Activated CD8-positive, alpha-beta T cell treated with anti-CD3 and anti-CD28 coated beads, Interleukin-2, amount 10 ng/mL, durations not matched to agents 7 days and 5 days (primary cell): ENCODE measurements at regions not wholly inside any gene's neighbourhood (a gene's known extent, or its start where the extent isn't known, plus 50 kb on each side); places are given as distances from the start of the nearest gene placed in this dataset.

Source experiments
- ATAC-seq: fragments of 150-1000 bp; cut with Tn5 transposase; one replicate; pipeline ENCODE4 v1.10.0; 2021; ENCODE audit warnings: moderate library complexity
- CTCF ChIA-PET: fragments of 350-600 bp; sonication (Branson Sonifier 250); formaldehyde crosslinking; loops from one replicate; lab custom pipeline; 2021; ENCODE audit warnings: antibody characterized with exemption; lab: Charles Lee
- POLR2A ChIA-PET: fragments of 350-600 bp; sonication (Branson Sonifier 250); formaldehyde crosslinking; loops from one replicate; lab custom pipeline; 2021; ENCODE audit warnings: antibody characterized with exemption; lab: Charles Lee
- DNase-seq: peaks from one replicate; pipeline ENCODE4 v3.0.0-alpha.2; 2020
- H3K27ac Mint-ChIP-seq: one replicate; pipeline ENCODE4 v1.8.0; 2021; ENCODE audit warnings: mild to moderate bottlenecking, mixed read lengths
- H3K27me3 Mint-ChIP-seq: one replicate; pipeline ENCODE4 v1.8.0; 2021; ENCODE audit warnings: low read depth, mixed read lengths
- H3K36me3 Mint-ChIP-seq: one replicate; pipeline ENCODE4 v1.8.0; 2021; ENCODE audit warnings: low read depth, mixed read lengths
- H3K4me1 Mint-ChIP-seq: one replicate; pipeline ENCODE4 v1.8.0; 2021; ENCODE audit warnings: low read depth, mixed read lengths
- H3K4me3 Mint-ChIP-seq: one replicate; pipeline ENCODE4 v1.8.0; 2021; ENCODE audit warnings: mild to moderate bottlenecking, mixed read lengths
- H3K9me3 Mint-ChIP-seq: one replicate; pipeline ENCODE4 v1.8.0; 2022; ENCODE audit warnings: mixed read lengths; ENCODE audit not compliant: insufficient read depth

- Mint-ChIP-seq H3K36me3 (no peaks in the 10 kb centered on the region), H3K27me3 (no peaks in the 10 kb centered on the region), H3K9me3 (no peaks in the 10 kb centered on the region), H3K4me1 (no peaks in the 10 kb centered on the region), H3K4me3 (no peak overlapping the region), H3K27ac (no peak overlapping the region)
- DNase-seq (no peak), ATAC-seq (no peak)
- ChIA-PET POLR2A (no interaction called here), CTCF (no interaction called here)
Observed at GRCh38 chr1:5812295-5812694, 179.9 kb downstream of the NPHP4 start.

- no peak overlapping the region for H3K4me3 Mint-ChIP-seq
- H3K36me3 Mint-ChIP-seq, result no peaks in the 10 kb centered on the region
- H3K4me1 Mint-ChIP-seq, result no peaks in the 10 kb centered on the region
- no peak overlapping the region for H3K27ac Mint-ChIP-seq
- ChIA-PET POLR2A (no interaction called here), CTCF (no interaction called here)
- no peaks in the 10 kb centered on the region for H3K27me3 Mint-ChIP-seq
- H3K9me3 Mint-ChIP-seq, result no peaks in the 10 kb centered on the region
- DNase-seq, result no peak
- ATAC-seq, result no peak
Observed at GRCh38 chr1:5811419-5811818, 180.8 kb downstream of the NPHP4 start.

GRCh38 chr1:5810553-5811270 is 181.5 kb downstream of the NPHP4 start:
- Mint-ChIP-seq H3K27me3 (no peaks in the 10 kb centered on the region), H3K27ac (no peak overlapping the region), H3K9me3 (no peaks in the 10 kb centered on the region), H3K4me1 (no peaks in the 10 kb centered on the region), H3K36me3 (no peaks in the 10 kb centered on the region), H3K4me3 (no peak overlapping the region)
- ChIA-PET CTCF (no interaction called here), POLR2A (no interaction called here)
- ATAC-seq, result no peak
- DNase-seq, result no peak

- ChIA-PET CTCF (no interaction called here), POLR2A (no interaction called here)
- ATAC-seq (no peak), DNase-seq (no peak)
- H3K27me3 Mint-ChIP-seq, result no peaks in the 10 kb centered on the region
- no peak overlapping the region for H3K4me3 Mint-ChIP-seq
- no peak overlapping the region for H3K27ac Mint-ChIP-seq
- H3K4me1 Mint-ChIP-seq, result no peaks in the 10 kb centered on the region
- H3K36me3 Mint-ChIP-seq, result no peaks in the 10 kb centered on the region
- H3K9me3 Mint-ChIP-seq, result no peaks in the 10 kb centered on the region
Observed at GRCh38 chr1:5810131-5810530, 182.1 kb downstream of the NPHP4 start.

GRCh38 chr1:5809207-5809788 is 182.9 kb downstream of the NPHP4 start:
- ChIA-PET CTCF (no interaction called here), POLR2A (no interaction called here)
- Mint-ChIP-seq H3K27ac (no peak overlapping the region), H3K9me3 (no peaks in the 10 kb centered on the region), H3K4me3 (no peak overlapping the region), H3K27me3 (no peaks in the 10 kb centered on the region), H3K36me3 (no peaks in the 10 kb centered on the region), H3K4me1 (no peaks in the 10 kb centered on the region)
- no peak for ATAC-seq
- DNase-seq, result no peak

GRCh38 chr1:5803851-5804250 is 188.4 kb downstream of the NPHP4 start:
- no peak overlapping the region for H3K27ac Mint-ChIP-seq
- ATAC-seq (no peak), DNase-seq (no peak)
- no peak overlapping the region for H3K4me3 Mint-ChIP-seq
- H3K27me3 Mint-ChIP-seq, result no peaks in the 10 kb centered on the region
- H3K9me3 Mint-ChIP-seq, result no peaks in the 10 kb centered on the region
- CTCF ChIA-PET, result no interaction called here
- H3K4me1 Mint-ChIP-seq, result no peaks in the 10 kb centered on the region
- H3K36me3 Mint-ChIP-seq, result no peaks in the 10 kb centered on the region
- POLR2A ChIA-PET, result no interaction called here

- H3K4me3 Mint-ChIP-seq, result no peak overlapping the region
- POLR2A ChIA-PET, result no interaction called here
Observed at GRCh38 chr1:5802606-5803005, 189.6 kb downstream of the NPHP4 start.

GRCh38 chr1:5798904-5799303 is 193.3 kb downstream of the NPHP4 start:
- H3K4me1 Mint-ChIP-seq, result no peaks in the 10 kb centered on the region
- no peak overlapping the region for H3K4me3 Mint-ChIP-seq
- ChIA-PET POLR2A (no interaction called here), CTCF (no interaction called here)
- no peaks in the 10 kb centered on the region for H3K27me3 Mint-ChIP-seq
- DNase-seq, result no peak
- no peaks in the 10 kb centered on the region for H3K9me3 Mint-ChIP-seq
- ATAC-seq, result no peak
- H3K36me3 Mint-ChIP-seq, result no peaks in the 10 kb centered on the region
- no peak overlapping the region for H3K27ac Mint-ChIP-seq

More at GRCh38 chr1:5802606-5803005, 189.6 kb downstream of the NPHP4 start:
- Mint-ChIP-seq H3K9me3 (no peaks in the 10 kb centered on the region), H3K36me3 (no peaks in the 10 kb centered on the region), H3K27ac (no peak overlapping the region), H3K4me1 (no peaks in the 10 kb centered on the region), H3K27me3 (no peaks in the 10 kb centered on the region)
- CTCF ChIA-PET, result no interaction called here
- ATAC-seq, result no peak
- no peak for DNase-seq

- Mint-ChIP-seq H3K27me3 (no peaks in the 10 kb centered on the region), H3K27ac (no peak overlapping the region), H3K36me3 (no peaks in the 10 kb centered on the region), H3K9me3 (no peaks in the 10 kb centered on the region), H3K4me1 (no peaks in the 10 kb centered on the region), H3K4me3 (no peak overlapping the region)
- ATAC-seq, result no peak
- DNase-seq, result no peak
- ChIA-PET CTCF (no interaction called here), POLR2A (no interaction called here)
Observed at GRCh38 chr1:5798151-5798730, 194.0 kb downstream of the NPHP4 start.

GRCh38 chr1:5796028-5796427 is 196.2 kb downstream of the NPHP4 start:
- CTCF ChIA-PET, result no interaction called here
- POLR2A ChIA-PET, result no interaction called here
- Mint-ChIP-seq H3K27ac (no peak overlapping the region), H3K27me3 (no peaks in the 10 kb centered on the region), H3K4me3 (no peak overlapping the region), H3K36me3 (no peaks in the 10 kb centered on the region), H3K9me3 (no peaks in the 10 kb centered on the region), H3K4me1 (no peaks in the 10 kb centered on the region)
- no peak for DNase-seq
- ATAC-seq, result no peak

GRCh38 chr1:5794279-5794678 is 197.9 kb downstream of the NPHP4 start:
- no peak for DNase-seq
- Mint-ChIP-seq H3K27ac (no peak overlapping the region), H3K27me3 (no peaks in the 10 kb centered on the region), H3K36me3 (no peaks in the 10 kb centered on the region), H3K4me1 (no peaks in the 10 kb centered on the region), H3K4me3 (no peak overlapping the region), H3K9me3 (no peaks in the 10 kb centered on the region)
- no peak for ATAC-seq
- ChIA-PET POLR2A (no interaction called here), CTCF (no interaction called here)

- ChIA-PET POLR2A (no interaction called here), CTCF (no interaction called here)
- ATAC-seq (no peak), DNase-seq (no peak)
- H3K9me3 Mint-ChIP-seq, result no peaks in the 10 kb centered on the region
- H3K36me3 Mint-ChIP-seq, result no peaks in the 10 kb centered on the region
- H3K27me3 Mint-ChIP-seq, result no peaks in the 10 kb centered on the region
- no peaks in the 10 kb centered on the region for H3K4me1 Mint-ChIP-seq
- H3K27ac Mint-ChIP-seq, result no peak overlapping the region
- no peak overlapping the region for H3K4me3 Mint-ChIP-seq
Observed at GRCh38 chr1:5793516-5793915, 198.7 kb downstream of the NPHP4 start.
